SK-MEL-5 (cell line): ENCODE measurements at regions not wholly inside any gene's neighbourhood (a gene's known extent, or its start where the extent isn't known, plus 50 kb on each side); places are given as distances from the start of the nearest gene placed in this dataset.
"Not testable (repeated sequence)": the region's sequence is repeated elsewhere in the genome, so short reads cannot be mapped to it uniquely, and the experiment has no call there.

ENCODE experiments used
- DNase-seq: peaks from one replicate; pipeline ENCODE4 v3.0.0-alpha.2; 2016; ENCODE audit warnings: low read depth, low spot score
- in situ Hi-C: cut with HindIII; loops from 2 replicates; pipeline ENCODE4 v1.10.0; 2016; ENCODE audit warnings: low sequenced_read_pairs, high pct_unique_total_duplicates, low pct_unique_long_range_greater_than_20kb

GRCh38 chr11:37926772-37927171 is 1328.7 kb upstream of the RAG2 start:
- no peak for DNase-seq
- in situ Hi-C loops: no loop called here

GRCh38 chr11:37916331-37916730 is 1318.3 kb upstream of the RAG2 start:
- in situ Hi-C loops: no loop called here

GRCh38 chr11:37914859-37915258 is 1316.8 kb upstream of the RAG2 start:
- DNase-seq: no peak
- in situ Hi-C loops: no loop called here

More at GRCh38 chr11:37916331-37916730, 1318.3 kb upstream of the RAG2 start:
- no peak for DNase-seq

- no peak for DNase-seq
- in situ Hi-C loops: no loop called here
Measured at GRCh38 chr11:37908219-37908548, 1310.1 kb upstream of the RAG2 start.

- no peak for DNase-seq
- in situ Hi-C loops: no loop called here
Measured at GRCh38 chr11:37907436-37908218, 1309.6 kb upstream of the RAG2 start.

- in situ Hi-C loops: no loop called here
Measured at GRCh38 chr11:37905707-37906417, 1307.8 kb upstream of the RAG2 start.

GRCh38 chr11:37896016-37896415 is 1298.0 kb upstream of the RAG2 start:
- DNase-seq: no peak
- in situ Hi-C loops: no loop called here

More at GRCh38 chr11:37905707-37906417, 1307.8 kb upstream of the RAG2 start:
- no peak for DNase-seq

GRCh38 chr11:37881741-37882140 is 1283.7 kb upstream of the RAG2 start:
- in situ Hi-C loops: no loop called here
- DNase-seq: no peak

- in situ Hi-C loops: no loop called here
Measured at GRCh38 chr11:37861671-37862070, 1263.6 kb upstream of the RAG2 start.

GRCh38 chr11:37858806-37859537 is 1260.9 kb upstream of the RAG2 start:
- in situ Hi-C loops, DNase-seq: not testable (repeated sequence)

More at GRCh38 chr11:37861671-37862070, 1263.6 kb upstream of the RAG2 start:
- no peak for DNase-seq

- in situ Hi-C loops: no loop called here
- DNase-seq: peak; percentile 12
Measured at GRCh38 chr11:37858398-37858797, 1260.4 kb upstream of the RAG2 start.

GRCh38 chr11:37857726-37858125 is 1259.7 kb upstream of the RAG2 start:
- in situ Hi-C loops: no loop called here
- no peak for DNase-seq

- in situ Hi-C loops: no loop called here
Measured at GRCh38 chr11:37849706-37850105, 1251.7 kb upstream of the RAG2 start.

GRCh38 chr11:37843603-37844002 is 1245.6 kb upstream of the RAG2 start:
- in situ Hi-C loops: no loop called here

More at GRCh38 chr11:37849706-37850105, 1251.7 kb upstream of the RAG2 start:
- DNase-seq: no peak

GRCh38 chr11:37841016-37841415 is 1243.0 kb upstream of the RAG2 start:
- no peak for DNase-seq
- in situ Hi-C loops: no loop called here

More at GRCh38 chr11:37843603-37844002, 1245.6 kb upstream of the RAG2 start:
- DNase-seq: no peak

GRCh38 chr11:37840345-37840744 is 1242.3 kb upstream of the RAG2 start:
- DNase-seq, in situ Hi-C loops: not testable (repeated sequence)

GRCh38 chr11:37830529-37830928 is 1232.5 kb upstream of the RAG2 start:
- in situ Hi-C loops: no loop called here
- DNase-seq: no peak

- in situ Hi-C loops: no loop called here
- DNase-seq: no peak
Measured at GRCh38 chr11:37817727-37818270, 1219.8 kb upstream of the RAG2 start.
